ENCODE measurements at regions not wholly inside any gene's neighbourhood (a gene's known extent, or its start where the extent isn't known, plus 50 kb on each side); places are given as distances from the start of the nearest gene placed in this dataset.
A peak's percentile ranks its signal among the peaks of the same experiment; 100 is the strongest.

DNA sequence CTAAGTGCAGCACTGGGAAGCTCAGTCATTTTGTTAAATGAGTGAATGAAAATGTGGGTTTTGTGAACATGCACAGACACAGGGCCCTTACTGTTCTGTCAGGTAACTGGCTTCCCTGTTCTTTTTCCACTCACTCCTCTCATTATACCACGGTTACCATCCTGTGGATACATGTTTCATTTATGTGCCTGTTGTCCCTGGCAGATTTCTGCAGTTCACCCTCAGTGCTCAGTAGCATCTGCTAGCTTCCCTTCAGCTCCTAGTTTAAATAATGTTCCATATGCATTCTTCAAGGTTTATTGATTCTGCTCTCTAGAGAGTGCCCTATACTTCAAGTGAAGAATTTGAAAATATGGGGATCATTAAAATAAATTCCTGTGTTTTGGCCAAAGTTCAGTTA lies 1634.3 kb upstream of the ADGRL3 start:
- WGBS, 2 donors: 63 to 95% methylated on average over 1 of the region's 1 CpG
- DNase-seq: no peak

DNA sequence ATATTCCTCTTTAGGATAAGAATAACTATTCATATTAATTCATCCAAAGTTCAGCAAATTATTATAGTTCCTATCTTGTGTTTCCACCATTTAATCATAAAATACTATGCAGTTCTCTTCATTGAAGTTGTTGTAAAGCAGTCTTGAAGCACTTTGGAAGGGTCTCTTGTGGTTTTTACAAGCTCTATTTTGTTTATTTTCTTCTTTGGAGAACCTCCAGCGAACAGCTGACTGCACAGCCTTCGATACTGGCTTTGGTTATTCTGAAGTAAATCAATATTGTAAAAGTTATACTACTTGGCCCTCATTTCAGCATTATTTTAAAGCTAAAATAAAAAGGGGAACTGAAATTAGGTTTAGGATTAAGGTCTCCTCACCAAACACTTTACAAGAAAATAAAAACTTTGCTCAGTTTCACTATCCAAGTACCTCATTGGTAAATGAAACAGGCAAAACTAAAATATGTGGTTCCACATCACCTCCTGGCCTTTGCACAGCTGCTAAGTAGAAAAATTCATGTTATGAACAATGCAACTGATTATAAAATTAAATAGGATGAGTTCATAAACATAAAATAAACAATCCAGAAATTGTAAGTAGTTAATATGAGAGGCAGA lies 1629.2 kb upstream of the ADGRL3 start:
- no peaks in the 10 kb centered on the region for H3K4me1 ChIP-seq
- 51 to 56% methylated on average over 2 of the region's 2 CpGs for WGBS, 2 donors
- H3K36me3 ChIP-seq: no peaks in the 10 kb centered on the region
- TF ChIP-seq, protein P1, sequence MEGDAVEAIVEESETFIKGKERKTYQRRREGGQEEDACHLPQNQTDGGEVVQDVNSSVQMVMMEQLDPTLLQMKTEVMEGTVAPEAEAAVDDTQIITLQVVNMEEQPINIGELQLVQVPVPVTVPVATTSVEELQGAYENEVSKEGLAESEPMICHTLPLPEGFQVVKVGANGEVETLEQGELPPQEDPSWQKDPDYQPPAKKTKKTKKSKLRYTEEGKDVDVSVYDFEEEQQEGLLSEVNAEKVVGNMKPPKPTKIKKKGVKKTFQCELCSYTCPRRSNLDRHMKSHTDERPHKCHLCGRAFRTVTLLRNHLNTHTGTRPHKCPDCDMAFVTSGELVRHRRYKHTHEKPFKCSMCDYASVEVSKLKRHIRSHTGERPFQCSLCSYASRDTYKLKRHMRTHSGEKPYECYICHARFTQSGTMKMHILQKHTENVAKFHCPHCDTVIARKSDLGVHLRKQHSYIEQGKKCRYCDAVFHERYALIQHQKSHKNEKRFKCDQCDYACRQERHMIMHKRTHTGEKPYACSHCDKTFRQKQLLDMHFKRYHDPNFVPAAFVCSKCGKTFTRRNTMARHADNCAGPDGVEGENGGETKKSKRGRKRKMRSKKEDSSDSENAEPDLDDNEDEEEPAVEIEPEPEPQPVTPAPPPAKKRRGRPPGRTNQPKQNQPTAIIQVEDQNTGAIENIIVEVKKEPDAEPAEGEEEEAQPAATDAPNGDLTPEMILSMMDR (IDR thresholded peaks at IDR 0.05): no peak
- no peak for TF ChIP-seq POLR2A (IDR thresholded peaks at IDR 0.05)
- no peak for TF ChIP-seq POLR2AphosphoS5 (IDR thresholded peaks at IDR 0.05)
- TF ChIP-seq EP300 (IDR thresholded peaks at IDR 0.05): no peak
- H3K27ac ChIP-seq: no peak overlapping the region
- H3K4me3 ChIP-seq: no peak overlapping the region
- DNase-seq (no peak), ATAC-seq (ENCODE audit: low FRiP score in 2 of 2) (no peak)
- H3K9me3 ChIP-seq: no peaks in the 10 kb centered on the region
- no peaks in the 10 kb centered on the region for H3K27me3 ChIP-seq

More for the DNA sequence above, 1634.3 kb upstream of the ADGRL3 start:
- no peak overlapping the region for H3K27ac ChIP-seq
- H3K4me3 ChIP-seq: no peak overlapping the region
- no peak for ATAC-seq (ENCODE audit: low FRiP score in 2 of 2)
- H3K36me3 ChIP-seq: no peaks in the 10 kb centered on the region
- TF ChIP-seq POLR2A (IDR thresholded peaks at IDR 0.05) (no peak), POLR2AphosphoS5 (IDR thresholded peaks at IDR 0.05) (no peak), EP300 (IDR thresholded peaks at IDR 0.05) (no peak)
- TF ChIP-seq, protein P1 (IDR thresholded peaks at IDR 0.05): no peak
- H3K4me1 ChIP-seq: no peaks in the 10 kb centered on the region
- H3K9me3 ChIP-seq: no peaks in the 10 kb centered on the region
- no peaks in the 10 kb centered on the region for H3K27me3 ChIP-seq

DNA sequence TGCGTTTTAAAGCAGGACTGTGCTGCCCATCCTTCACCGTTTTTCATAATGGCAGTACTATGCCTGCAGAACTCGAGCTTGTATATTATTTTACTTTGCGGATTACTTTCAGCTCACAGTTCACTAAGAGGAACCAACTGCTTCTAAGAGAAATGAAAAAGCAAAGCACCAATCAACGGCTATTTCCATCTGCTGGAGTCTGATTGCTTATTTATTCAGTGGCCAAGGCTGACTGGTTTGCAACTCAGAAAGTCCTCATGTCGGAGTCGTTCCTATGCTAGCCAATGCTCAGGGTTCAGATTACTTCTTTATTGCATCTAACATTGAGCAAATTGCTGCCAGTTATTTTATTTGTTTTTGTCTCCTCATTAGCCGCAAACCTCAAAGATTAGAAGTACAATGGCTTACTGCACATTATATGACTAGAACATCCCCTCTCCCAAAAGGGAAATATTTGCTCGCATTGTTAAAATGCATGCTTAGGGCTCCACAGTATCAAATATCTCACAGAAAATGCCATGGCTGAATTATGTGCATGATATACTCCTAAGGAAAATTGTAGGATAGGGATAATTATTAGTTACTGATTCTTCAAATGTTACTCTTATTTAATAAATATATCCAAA lies 1628.2 kb upstream of the ADGRL3 start:
- no peaks in the 10 kb centered on the region for H3K27me3 ChIP-seq
- WGBS, 2 donors: 71 to 74% methylated on average over 9 of the region's 9 CpGs
- no peak overlapping the region for H3K27ac ChIP-seq
- no peak for TF ChIP-seq POLR2A (IDR thresholded peaks at IDR 0.05)
- TF ChIP-seq EP300 (IDR thresholded peaks at IDR 0.05): no peak
- no peak for TF ChIP-seq POLR2AphosphoS5 (IDR thresholded peaks at IDR 0.05)
- TF ChIP-seq, protein P1 (IDR thresholded peaks at IDR 0.05): no peak
- H3K36me3 ChIP-seq: no peaks in the 10 kb centered on the region
- ATAC-seq (ENCODE audit: low FRiP score in 2 of 2) (no peak), DNase-seq (no peak)
- H3K4me1 ChIP-seq: no peaks in the 10 kb centered on the region
- H3K9me3 ChIP-seq: no peaks in the 10 kb centered on the region
- H3K4me3 ChIP-seq: no peak overlapping the region

DNA sequence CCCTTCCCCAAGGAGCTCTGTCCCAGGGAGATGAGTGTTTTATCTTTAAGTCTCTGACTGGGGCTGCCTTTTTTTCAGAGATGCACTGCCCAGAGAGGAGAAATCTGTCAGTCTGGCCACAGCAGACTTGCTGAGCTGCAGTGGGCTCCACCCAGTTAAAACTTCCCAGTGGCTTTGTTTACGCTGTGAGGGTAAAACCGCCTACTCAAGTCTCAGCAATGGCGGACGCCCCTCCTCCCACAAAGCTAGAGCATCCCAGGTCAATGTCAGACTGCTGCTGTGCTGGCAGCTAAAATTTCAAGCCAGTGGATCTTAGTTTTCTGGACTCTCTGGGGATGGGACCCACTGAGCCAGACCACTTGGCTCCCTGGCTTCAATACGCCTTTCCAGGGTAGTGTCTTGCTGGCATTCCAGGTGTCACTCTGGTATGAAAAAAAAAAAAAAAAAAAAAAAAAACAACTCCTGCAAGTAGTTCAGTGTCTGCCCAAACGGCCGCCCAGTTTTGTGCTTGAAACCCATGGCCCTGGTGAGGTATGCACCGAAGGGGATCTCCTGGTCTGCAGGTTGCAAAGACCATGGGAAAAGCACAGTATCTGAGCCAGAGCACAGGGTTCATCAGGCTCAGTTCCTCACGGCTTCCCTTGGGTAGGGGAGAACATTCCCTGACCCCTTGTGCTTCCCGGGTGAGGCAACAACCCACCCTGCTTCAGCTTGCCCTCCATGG lies 1616.1 kb upstream of the ADGRL3 start:
- 80 to 83% methylated on average over 8 to 10 of the region's 10 CpGs for WGBS, 2 donors
- no peak for DNase-seq
- Histone ChIP-seq H3K27me3 (no peaks in the 10 kb centered on the region), H3K4me1 (no peaks in the 10 kb centered on the region), H3K4me3 (no peak overlapping the region), H3K27ac (no peak overlapping the region), H3K36me3 (no peaks in the 10 kb centered on the region), H3K9me3 (peaks cover 0 to 9% (median 0%) of the 10 kb centered on the region in 4 donors)
- TF ChIP-seq EP300 (IDR thresholded peaks at IDR 0.05) (no peak), POLR2AphosphoS5 (IDR thresholded peaks at IDR 0.05) (no peak), POLR2A (IDR thresholded peaks at IDR 0.05) (no peak)
- ATAC-seq (ENCODE audit: low FRiP score in 2 of 2): no peak

DNA sequence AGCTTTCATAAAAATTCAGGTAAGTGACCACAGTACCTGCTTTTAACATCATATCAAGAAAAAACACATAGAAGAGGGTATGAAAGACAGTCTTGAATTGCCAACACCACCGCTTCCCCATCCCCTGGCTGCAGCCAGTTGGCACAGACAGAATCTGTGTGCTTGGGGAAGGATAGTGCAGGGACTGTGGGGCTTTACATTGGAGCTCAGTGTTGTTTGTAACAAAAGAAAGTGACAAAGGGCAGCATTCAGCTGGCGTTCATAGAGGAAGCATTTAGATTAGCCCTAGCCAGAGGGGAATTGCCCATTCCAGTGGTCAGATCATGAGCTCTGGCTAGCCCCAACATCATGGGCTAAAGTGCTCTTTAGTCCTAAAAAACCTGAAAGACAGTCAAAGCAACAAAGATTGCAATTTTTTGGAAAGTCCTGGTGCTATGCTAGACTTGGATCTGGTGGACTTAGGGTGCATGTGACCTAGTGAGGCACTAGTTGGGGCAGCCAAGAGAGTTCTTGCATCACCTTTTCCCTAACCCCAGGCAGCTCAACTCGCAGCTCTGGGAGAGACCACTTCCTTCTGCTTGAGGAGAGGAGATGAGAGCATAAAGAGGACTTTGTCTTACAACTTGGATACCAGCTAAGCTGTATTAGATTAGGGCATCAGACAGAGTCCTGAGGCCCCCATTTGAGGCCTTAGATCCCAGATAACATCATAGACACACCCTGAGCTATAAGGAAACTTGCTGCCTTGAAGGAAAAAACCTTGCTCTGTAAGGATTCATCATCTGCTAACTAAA lies 1602.4 kb upstream of the ADGRL3 start:
- peak in 1 of 2 donors; percentile 28 for DNase-seq
- H3K4me1 ChIP-seq: no peaks in the 10 kb centered on the region
- WGBS, 2 donors: 53 to 57% methylated on average over 3 of the region's 3 CpGs
- ATAC-seq (ENCODE audit: low FRiP score in 2 of 2): peak in 1 of 2 donors; percentile 44
- TF ChIP-seq POLR2A (IDR thresholded peaks at IDR 0.05): no peak
- TF ChIP-seq POLR2AphosphoS5 (IDR thresholded peaks at IDR 0.05): no peak
- no peak overlapping the region for H3K4me3 ChIP-seq
- H3K36me3 ChIP-seq: no peaks in the 10 kb centered on the region
- H3K9me3 ChIP-seq: no peaks in the 10 kb centered on the region
- no peak overlapping the region for H3K27ac ChIP-seq
- no peaks in the 10 kb centered on the region for H3K27me3 ChIP-seq

Measured in upper lobe of left lung (tissue), 6 donors.